Thyroid gland (tissue), 4 donors: ENCODE measurements at regions not wholly inside any gene's neighbourhood (a gene's known extent, or its start where the extent isn't known, plus 50 kb on each side); places are given as distances from the start of the nearest gene placed in this dataset.

Experiments
- DNase-seq, 2 donors: peaks; one replicate each; pipeline ENCODE4 v3.0.0-alpha.2; 2019
- H3K27ac ChIP-seq, 3 donors: fragments of 200-600 bp; sonication (generic); 1 replicate in 2 of 3; 2 replicates in 1 of 3; pipeline ENCODE4 v1.5.1; 2016 to 2019; ENCODE audit warnings: mild to moderate bottlenecking in 1 of 3, moderate library complexity in 1 of 3
- H3K27me3 ChIP-seq: fragments of 200-600 bp; sonication (generic); one replicate; pipeline ENCODE4 v1.5.1; 2019
- H3K36me3 ChIP-seq, 2 donors: fragments of 200-600 bp; sonication (generic); one replicate each; pipeline ENCODE4 v1.5.1; 2016 to 2019
- H3K4me1 ChIP-seq, 2 donors: fragments of 200-600 bp; sonication (generic); one replicate each; pipeline ENCODE4 v1.5.1; 2017 to 2019
- H3K4me3 ChIP-seq, 3 donors: fragments of 200-600 bp; sonication (generic); replicated peaks in 1 of 3; 1 replicate in 2 of 3; 2 replicates in 1 of 3; pipeline ENCODE4 v1.5.1; 2016; ENCODE audit warnings: mild to moderate bottlenecking in 1 of 3
- H3K9me3 ChIP-seq: fragments of 200-600 bp; sonication (generic); one replicate; pipeline ENCODE4 v1.5.1; 2017
- CTCF ChIP-seq, 6 experiments: fragments of 200-600 bp in 3 of 6; fragments of 450-650 bp in 3 of 6; sonication (generic) in 3 of 6; IDR thresholded peaks; one replicate each; pipeline ENCODE4 v1.5.1; 2016 to 2019; ENCODE audit warnings: antibody characterized with exemption in 6 of 6, mild to moderate bottlenecking in 2 of 6, inconsistent platforms in 1 of 6, moderate library complexity in 1 of 6
- POLR2A ChIP-seq, 2 donors: fragments of 450-650 bp; IDR thresholded peaks; one replicate each; pipeline ENCODE4 v1.6.1; 2017; ENCODE audit warnings: antibody characterized with exemption in 2 of 2, mild to moderate bottlenecking in 2 of 2, moderate library complexity in 1 of 2
- WGBS, 2 donors: methylation state at CpG; one replicate each; pipeline ENCODE4 v1.1.5; 2017; 5-methylcytosine and 5-hydroxymethylcytosine counted together
- intact Hi-C: fragments of 100-400 bp; cut with DNase I; formaldehyde crosslinking; loops from one replicate; pipeline ENCODE4 v1.15.1; 2023

- H3K27me3 ChIP-seq, result no peaks in the 10 kb centered on the region
- H3K36me3 ChIP-seq, result no peaks in the 10 kb centered on the region
- WGBS, 2 donors, result 84 to 93% methylated on average over 1 of the region's 1 CpG
- no peak overlapping the region for H3K27ac ChIP-seq
- intact Hi-C loops, result no loop called here
- H3K9me3 ChIP-seq, result no peaks in the 10 kb centered on the region
- TF ChIP-seq POLR2A (IDR thresholded peaks at IDR 0.05) (no peak), CTCF (IDR thresholded peaks at IDR 0.05) (no peak)
- H3K4me1 ChIP-seq, result no peaks in the 10 kb centered on the region
- DNase-seq, result no peak
- no peak overlapping the region for H3K4me3 ChIP-seq
Observed at GRCh38 chr1:98032958-98033357, 112.1 kb upstream of the DPYD start.

- intact Hi-C loops, result no loop called here
- 68 to 69% methylated on average over 3 of the region's 3 CpGs for WGBS, 2 donors
Observed at GRCh38 chr1:98030976-98031375, 110.1 kb upstream of the DPYD start.

GRCh38 chr1:98030483-98030882, 109.6 kb upstream of the DPYD start:
- DNase-seq, result no peak
- H3K36me3 ChIP-seq, result no peaks in the 10 kb centered on the region
- intact Hi-C loops, result no loop called here
- no peaks in the 10 kb centered on the region for H3K4me1 ChIP-seq
- no peak overlapping the region for H3K27ac ChIP-seq
- no peak overlapping the region for H3K4me3 ChIP-seq
- TF ChIP-seq CTCF (IDR thresholded peaks at IDR 0.05) (no peak), POLR2A (IDR thresholded peaks at IDR 0.05) (no peak)
- H3K27me3 ChIP-seq, result no peaks in the 10 kb centered on the region
- no peaks in the 10 kb centered on the region for H3K9me3 ChIP-seq

More at GRCh38 chr1:98030976-98031375, 110.1 kb upstream of the DPYD start:
- Histone ChIP-seq H3K27ac (no peak overlapping the region), H3K9me3 (no peaks in the 10 kb centered on the region), H3K4me1 (no peaks in the 10 kb centered on the region), H3K36me3 (no peaks in the 10 kb centered on the region), H3K4me3 (no peak overlapping the region), H3K27me3 (no peaks in the 10 kb centered on the region)
- TF ChIP-seq CTCF (IDR thresholded peaks at IDR 0.05) (no peak), POLR2A (IDR thresholded peaks at IDR 0.05) (no peak)
- no peak for DNase-seq

- TF ChIP-seq POLR2A (IDR thresholded peaks at IDR 0.05) (no peak), CTCF (IDR thresholded peaks at IDR 0.05) (no peak)
- no peaks in the 10 kb centered on the region for H3K9me3 ChIP-seq
- H3K36me3 ChIP-seq, result no peaks in the 10 kb centered on the region
- DNase-seq, result no peak
- H3K4me3 ChIP-seq, result no peak overlapping the region
- no peaks in the 10 kb centered on the region for H3K27me3 ChIP-seq
- 82 to 85% methylated on average over 6 of the region's 6 CpGs for WGBS, 2 donors
- H3K4me1 ChIP-seq, result no peaks in the 10 kb centered on the region
- H3K27ac ChIP-seq, result no peak overlapping the region
- intact Hi-C loops, result no loop called here
Observed at GRCh38 chr1:98028800-98029199, 108.0 kb upstream of the DPYD start.

GRCh38 chr1:98027103-98027705, 106.4 kb upstream of the DPYD start:
- intact Hi-C loops, result no loop called here
- Histone ChIP-seq H3K4me1 (no peaks in the 10 kb centered on the region), H3K27me3 (no peaks in the 10 kb centered on the region), H3K9me3 (no peaks in the 10 kb centered on the region), H3K36me3 (no peaks in the 10 kb centered on the region), H3K27ac (no peak overlapping the region), H3K4me3 (no peak overlapping the region)
- no peak for DNase-seq
- TF ChIP-seq CTCF (IDR thresholded peaks at IDR 0.05) (no peak), POLR2A (IDR thresholded peaks at IDR 0.05) (no peak)
- 90 to 96% methylated on average over 2 of the region's 2 CpGs for WGBS, 2 donors
